SK-N-MC (cell line): ENCODE measurements at regions not wholly inside any gene's neighbourhood (a gene's known extent, or its start where the extent isn't known, plus 50 kb on each side); places are given as distances from the start of the nearest gene placed in this dataset.

Source experiments
- EZH2 ChIP-seq: fragments of 200-600 bp; sonication (generic); IDR thresholded peaks from one replicate; pipeline ENCODE4 v1.6.1; 2017; ENCODE audit warnings: antibody characterized with exemption
- FOXP2 ChIP-seq: optimal IDR thresholded peaks from 2 replicates; pipeline ENCODE3; 2011; ENCODE audit warnings: mild to moderate bottlenecking, moderate library complexity; ENCODE audit not compliant: insufficient read depth; ENCODE audit errors: extremely low read length, control extremely low read depth
- POLR2AphosphoS5 ChIP-seq: IDR thresholded peaks from 2 replicates; pipeline ENCODE4 v1.6.1; 2012; ENCODE audit warnings: mild to moderate bottlenecking, low read depth, low read length, borderline replicate concordance

DNA sequence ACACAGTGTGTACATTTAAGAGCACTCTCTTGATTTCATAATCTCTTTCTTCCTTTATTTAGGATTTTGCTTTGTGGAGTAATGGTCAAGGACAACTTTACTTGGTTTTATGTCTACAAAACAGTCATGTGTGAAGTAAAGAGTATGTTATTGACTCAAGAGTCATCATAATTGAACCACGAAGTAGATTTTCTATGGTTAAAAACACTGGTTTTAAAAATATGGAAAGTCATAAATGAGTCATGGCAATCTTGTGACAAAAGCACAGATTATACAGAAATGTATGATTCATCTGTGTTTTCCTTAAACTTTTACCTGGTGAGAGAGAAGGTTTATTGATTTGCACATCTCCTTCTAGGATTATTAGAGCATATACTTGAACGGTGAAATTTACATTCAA is 969.7 kb downstream of the GATA3 start:
- TF ChIP-seq EZH2 (no peak), POLR2AphosphoS5 (no peak), FOXP2 (no peak)
